Lower lobe of right lung (tissue), 2 donors: ENCODE measurements at regions not wholly inside any gene's neighbourhood (a gene's known extent, or its start where the extent isn't known, plus 50 kb on each side); places are given as distances from the start of the nearest gene placed in this dataset.

Source experiments
- ATAC-seq, 2 donors: fragments of 200-7000 bp; cut with Tn5 transposase; one replicate each; pipeline ENCODE4 v1.9.1; 2020 to 2022; ENCODE audit warnings: mild to moderate bottlenecking in 2 of 2, moderate library complexity in 2 of 2
- DNase-seq: peaks from one replicate; pipeline ENCODE4 v3.0.0-alpha.2; 2020
- H3K27ac ChIP-seq: fragments of 200-600 bp; one replicate; pipeline ENCODE4 v1.8.0; 2022
- H3K27me3 ChIP-seq: fragments of 200-600 bp; one replicate; pipeline ENCODE4 v1.8.0; 2022; ENCODE audit warnings: low read depth
- H3K36me3 ChIP-seq: fragments of 200-600 bp; one replicate; pipeline ENCODE4 v1.8.0; 2022; ENCODE audit warnings: mild to moderate bottlenecking
- H3K4me1 ChIP-seq: fragments of 200-600 bp; one replicate; pipeline ENCODE4 v1.8.0; 2022
- H3K4me3 ChIP-seq: fragments of 200-600 bp; one replicate; pipeline ENCODE4 v1.8.0; 2022; ENCODE audit warnings: mild to moderate bottlenecking
- H3K9me3 ChIP-seq: fragments of 200-600 bp; one replicate; pipeline ENCODE4 v1.8.0; 2022
- CTCF ChIP-seq: fragments of 200-600 bp; IDR thresholded peaks from one replicate; pipeline ENCODE4 v1.8.0; 2022; ENCODE audit warnings: antibody characterized with exemption, mild to moderate bottlenecking
- intact Hi-C: fragments of 100-400 bp; cut with DNase I; formaldehyde crosslinking; loops from one replicate; pipeline ENCODE4 v1.11.0; 2022
- donor health status: DM: no; HTN: yes; CAD: no; lungs with severe emphysema.

- Histone ChIP-seq H3K27me3 (no peaks in the 10 kb centered on the region), H3K9me3 (no peaks in the 10 kb centered on the region), H3K27ac (no peak overlapping the region), H3K36me3 (no peaks in the 10 kb centered on the region), H3K4me1 (no peaks in the 10 kb centered on the region), H3K4me3 (no peak overlapping the region)
- no peak for ATAC-seq
- no peak for DNase-seq
- intact Hi-C loops: no loop called here
- no peak for TF ChIP-seq CTCF
Measured at GRCh38 chr2:128631698-128632500, 313.2 kb upstream of the HS6ST1 start.

- no peak for ATAC-seq
- H3K27ac ChIP-seq: no peak overlapping the region
- no peaks in the 10 kb centered on the region for H3K36me3 ChIP-seq
- no peak for TF ChIP-seq CTCF
- no peaks in the 10 kb centered on the region for H3K9me3 ChIP-seq
- H3K27me3 ChIP-seq: no peaks in the 10 kb centered on the region
- intact Hi-C loops: no loop called here
- DNase-seq: no peak
- no peak overlapping the region for H3K4me3 ChIP-seq
- no peaks in the 10 kb centered on the region for H3K4me1 ChIP-seq
Measured at GRCh38 chr2:128632501-128632800, 313.8 kb upstream of the HS6ST1 start.

DNA sequence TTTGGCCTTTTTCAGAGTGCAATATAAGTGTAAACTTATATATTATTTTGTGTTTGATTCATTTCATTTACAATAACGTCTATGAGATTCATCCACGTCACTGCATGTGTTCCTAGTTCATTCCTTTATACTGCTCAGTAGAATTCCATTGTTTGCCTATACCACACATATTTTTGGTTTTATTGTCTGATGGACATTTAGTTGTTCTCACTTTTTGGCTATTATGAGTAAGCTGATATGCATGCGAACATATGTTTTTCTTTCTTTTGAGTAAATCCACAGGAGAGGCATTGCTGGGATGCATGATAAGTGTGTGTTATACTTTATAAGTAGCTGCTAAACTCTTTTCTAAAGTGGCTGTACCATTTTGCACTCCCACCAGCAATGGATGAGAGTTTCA, 314.8 kb upstream of the HS6ST1 start:
- no peak overlapping the region for H3K4me3 ChIP-seq
- no peak for TF ChIP-seq CTCF
- intact Hi-C loops: no loop called here
- no peaks in the 10 kb centered on the region for H3K4me1 ChIP-seq
- no peaks in the 10 kb centered on the region for H3K36me3 ChIP-seq
- no peaks in the 10 kb centered on the region for H3K27me3 ChIP-seq
- DNase-seq: no peak
- no peak overlapping the region for H3K27ac ChIP-seq
- no peaks in the 10 kb centered on the region for H3K9me3 ChIP-seq
- no peak for ATAC-seq

- Histone ChIP-seq H3K4me3 (no peak overlapping the region), H3K27ac (no peak overlapping the region), H3K36me3 (no peaks in the 10 kb centered on the region), H3K27me3 (no peaks in the 10 kb centered on the region), H3K4me1 (no peaks in the 10 kb centered on the region), H3K9me3 (no peaks in the 10 kb centered on the region)
- ATAC-seq (peak; percentile 47 to 51), DNase-seq (no peak)
- intact Hi-C loops: no loop called here
- TF ChIP-seq CTCF: no peak
Measured at GRCh38 chr2:128635361-128635900, 316.8 kb upstream of the HS6ST1 start.

DNA sequence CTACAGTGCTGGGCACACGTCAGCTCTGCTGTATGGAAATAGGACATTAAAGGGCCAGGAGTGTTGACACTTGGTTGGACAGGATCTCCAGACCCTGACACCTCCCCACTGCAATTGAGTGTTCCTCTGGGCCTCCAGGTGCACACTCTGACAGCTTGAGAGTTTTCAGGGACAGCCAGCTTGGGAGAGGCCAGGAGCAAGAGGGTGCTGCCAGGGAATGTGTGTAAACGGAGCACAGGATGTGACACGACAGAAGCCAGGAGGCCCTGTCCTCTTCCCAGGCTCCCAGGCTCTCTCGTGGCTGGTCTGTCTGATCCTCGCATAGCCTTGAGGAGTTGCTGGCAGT, 318.1 kb upstream of the HS6ST1 start:
- H3K36me3 ChIP-seq: no peaks in the 10 kb centered on the region
- H3K27ac ChIP-seq: no peak overlapping the region
- no peaks in the 10 kb centered on the region for H3K9me3 ChIP-seq
- H3K4me1 ChIP-seq: no peaks in the 10 kb centered on the region
- intact Hi-C loops: no loop called here
- TF ChIP-seq CTCF: no peak
- DNase-seq (no peak), ATAC-seq (no peak)
- H3K27me3 ChIP-seq: no peaks in the 10 kb centered on the region
- H3K4me3 ChIP-seq: no peak overlapping the region
